ENCODE measurements at regions not wholly inside any gene's neighbourhood (a gene's known extent, or its start where the extent isn't known, plus 50 kb on each side); places are given as distances from the start of the nearest gene placed in this dataset.

- intact Hi-C loops (cut with micrococcal nuclease): no loop called here
- Mint-ChIP-seq H3K4me3 (peak overlapping the region; percentile 5), H3K9me3 (peaks cover 14% of the 10 kb centered on the region), H3K36me3 (ENCODE audit: low read depth) (peaks cover 56% of the 10 kb centered on the region), H3K27ac (no peak overlapping the region), H3K27me3 (no peaks in the 10 kb centered on the region), H3K4me1 (peaks cover 47% of the 10 kb centered on the region)
- no peak for DNase-seq
These were observed 95.1 kb upstream of the DOCK9 start for GRCh38 chr13:99072941-99073340.

- peaks cover 57% of the 10 kb centered on the region for H3K36me3 Mint-ChIP-seq (ENCODE audit: low read depth)
- intact Hi-C loops (cut with micrococcal nuclease): loop anchor here (1.0 kb wide), 1 partner anchor 8 kb away; no protein-coding TSS in a partner anchor
- peaks cover 55% of the 10 kb centered on the region for H3K4me1 Mint-ChIP-seq
- H3K9me3 Mint-ChIP-seq: peaks cover 14% of the 10 kb centered on the region
- H3K27ac Mint-ChIP-seq: no peak overlapping the region
- no peak overlapping the region for H3K4me3 Mint-ChIP-seq
- H3K27me3 Mint-ChIP-seq: no peaks in the 10 kb centered on the region
- DNase-seq: no peak
These were observed 96.8 kb upstream of the DOCK9 start for GRCh38 chr13:99074693-99075092.

GRCh38 chr13:99075268-99076191, 97.7 kb upstream of the DOCK9 start:
- intact Hi-C loops (cut with micrococcal nuclease): loop anchor here (1.0 to 2.0 kb wide), 2 partner anchors 9 to 25 kb away; no protein-coding TSS in a partner anchor
- peaks cover 59% of the 10 kb centered on the region for H3K4me1 Mint-ChIP-seq
- H3K27me3 Mint-ChIP-seq: no peaks in the 10 kb centered on the region
- peak overlapping the region; percentile 75 for H3K4me3 Mint-ChIP-seq
- peak; percentile 82 for DNase-seq
- peak overlapping the region; percentile 95 for H3K27ac Mint-ChIP-seq
- H3K9me3 Mint-ChIP-seq: peaks cover 14% of the 10 kb centered on the region
- peaks cover 61% of the 10 kb centered on the region for H3K36me3 Mint-ChIP-seq (ENCODE audit: low read depth)

- H3K4me1 Mint-ChIP-seq: peaks cover 48% of the 10 kb centered on the region
- peaks cover 44% of the 10 kb centered on the region for H3K36me3 Mint-ChIP-seq (ENCODE audit: low read depth)
- H3K27me3 Mint-ChIP-seq: no peaks in the 10 kb centered on the region
- peaks cover 12% of the 10 kb centered on the region for H3K9me3 Mint-ChIP-seq
- H3K4me3 Mint-ChIP-seq: peak overlapping the region; percentile 31
- H3K27ac Mint-ChIP-seq: peak overlapping the region; percentile 46
- no peak for DNase-seq
- intact Hi-C loops (cut with micrococcal nuclease): no loop called here
These were observed 100.3 kb upstream of the DOCK9 start for GRCh38 chr13:99078017-99078771.

DNA sequence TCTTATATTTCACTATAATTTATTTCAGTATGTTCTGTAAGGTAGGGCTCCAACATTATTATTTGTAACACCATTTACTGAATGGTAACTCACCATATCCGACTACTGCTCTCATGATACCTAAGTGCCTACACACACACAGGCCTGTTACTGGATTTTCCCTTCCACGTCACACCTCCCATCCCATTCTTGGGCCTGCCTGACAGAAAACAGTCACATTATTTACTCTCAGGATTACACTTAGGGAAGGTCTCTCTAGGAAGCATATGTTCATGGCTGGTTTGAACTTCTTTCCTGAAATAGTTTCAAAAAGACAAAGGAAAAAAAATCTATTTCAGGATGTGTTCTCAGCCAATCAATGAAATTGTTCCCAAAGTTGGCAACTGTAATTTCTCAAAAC, 102.3 kb upstream of the DOCK9 start:
- Mint-ChIP-seq H3K27me3 (no peaks in the 10 kb centered on the region), H3K9me3 (no peaks in the 10 kb centered on the region), H3K27ac (no peak overlapping the region), H3K4me3 (no peak overlapping the region), H3K36me3 (ENCODE audit: low read depth) (peaks cover 28% of the 10 kb centered on the region), H3K4me1 (peaks cover 62% of the 10 kb centered on the region)
- intact Hi-C loops (cut with micrococcal nuclease): loop anchor here (10.0 kb wide), 1 partner anchor 505 kb away; the partner anchor contains the start of gene STK24
- DNase-seq: no peak

GRCh38 chr13:99083981-99084380, 106.1 kb upstream of the DOCK9 start:
- Mint-ChIP-seq H3K27me3 (no peaks in the 10 kb centered on the region), H3K27ac (peak overlapping the region; percentile 66)
- intact Hi-C loops (cut with micrococcal nuclease): loop anchor here (1.0 to 10.0 kb wide), 2 partner anchors 8 to 509 kb away; partner anchors contain the start of gene STK24

GRCh38 chr13:99085139-99085807, 107.4 kb upstream of the DOCK9 start:
- peaks cover 41% of the 10 kb centered on the region for H3K4me1 Mint-ChIP-seq
- H3K4me3 Mint-ChIP-seq: peak overlapping the region; percentile 84
- H3K27me3 Mint-ChIP-seq: no peaks in the 10 kb centered on the region
- DNase-seq: peak; percentile 75
- no peaks in the 10 kb centered on the region for H3K9me3 Mint-ChIP-seq
- intact Hi-C loops (cut with micrococcal nuclease): loop anchor here (5.0 to 10.0 kb wide), 3 partner anchors 218 to 510 kb away; partner anchors contain the start of gene STK24
- H3K27ac Mint-ChIP-seq: peak overlapping the region; percentile 80
- H3K36me3 Mint-ChIP-seq (ENCODE audit: low read depth): peaks cover 8% of the 10 kb centered on the region

More at GRCh38 chr13:99083981-99084380, 106.1 kb upstream of the DOCK9 start:
- DNase-seq: peak; percentile 66
- Mint-ChIP-seq H3K4me3 (peak overlapping the region; percentile 84), H3K36me3 (ENCODE audit: low read depth) (peaks cover 12% of the 10 kb centered on the region), H3K4me1 (peaks cover 45% of the 10 kb centered on the region), H3K9me3 (no peaks in the 10 kb centered on the region)

- Mint-ChIP-seq H3K9me3 (no peaks in the 10 kb centered on the region), H3K27ac (peak overlapping the region; percentile 80), H3K27me3 (no peaks in the 10 kb centered on the region), H3K4me1 (peaks cover 38% of the 10 kb centered on the region), H3K4me3 (peak overlapping the region; percentile 84), H3K36me3 (ENCODE audit: low read depth) (peaks cover 5% of the 10 kb centered on the region)
- no peak for DNase-seq
- intact Hi-C loops (cut with micrococcal nuclease): loop anchor here (2.0 to 10.0 kb wide), 9 partner anchors 39 to 511 kb away; partner anchors contain the start of genes GPR18, STK24 and UBAC2
These were observed 108.0 kb upstream of the DOCK9 start for GRCh38 chr13:99085808-99086266.

DNA sequence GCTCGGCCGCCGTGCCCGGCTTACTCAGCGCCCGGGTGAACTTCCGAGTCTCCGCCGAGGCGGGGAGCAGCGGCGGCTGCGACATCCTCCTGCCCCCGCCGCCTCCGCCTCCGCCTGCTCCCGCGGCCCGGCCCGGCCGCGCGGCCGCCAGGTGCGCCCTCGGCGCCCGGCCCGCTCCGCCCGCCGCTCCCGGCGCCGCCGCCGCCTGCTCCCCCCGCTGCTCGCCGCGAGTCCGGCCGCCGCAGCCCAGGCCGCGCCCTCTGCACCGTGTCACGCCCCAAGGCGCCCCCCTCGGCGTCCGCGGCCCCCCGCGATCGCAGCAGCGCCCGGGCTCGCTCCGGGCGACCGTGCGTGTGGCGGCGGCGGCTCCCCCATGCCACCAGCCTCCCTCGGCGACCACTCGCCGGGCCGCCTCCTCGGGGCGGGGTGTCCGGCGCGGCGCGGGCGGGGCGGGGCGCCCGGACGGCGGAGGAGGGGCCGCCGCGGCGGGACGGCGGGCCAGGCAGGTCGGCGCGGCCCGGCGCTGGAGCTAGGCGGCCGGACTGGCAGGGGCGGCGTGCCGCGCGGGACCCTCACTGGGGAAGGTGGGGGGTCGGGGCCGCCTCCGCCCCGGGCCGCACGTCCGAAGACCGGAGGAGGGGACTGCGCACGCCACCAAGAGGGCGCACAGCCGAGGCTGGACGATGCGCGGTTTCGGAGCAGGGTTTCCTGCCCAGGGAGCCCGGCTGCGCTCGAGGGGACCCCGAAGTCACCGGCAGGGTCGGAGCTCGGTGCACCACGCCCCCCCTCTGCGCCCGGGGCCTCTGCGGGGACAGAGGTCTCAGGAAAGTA, 108.6 kb upstream of the DOCK9 start:
- H3K27me3 Mint-ChIP-seq: peaks cover under 1% of the 10 kb centered on the region
- peaks cover 35% of the 10 kb centered on the region for H3K4me1 Mint-ChIP-seq
- peak overlapping the region; percentile 97 for H3K4me3 Mint-ChIP-seq
- peak overlapping the region; percentile 45 for H3K27ac Mint-ChIP-seq
- no peaks in the 10 kb centered on the region for H3K9me3 Mint-ChIP-seq
- H3K36me3 Mint-ChIP-seq (ENCODE audit: low read depth): peaks cover 4% of the 10 kb centered on the region
- intact Hi-C loops (cut with micrococcal nuclease): loop anchor here (1.0 to 10.0 kb wide), 10 partner anchors 38 to 512 kb away; partner anchors contain the start of genes GPR18, STK24 and UBAC2
- peak; percentile 93 for DNase-seq

- Mint-ChIP-seq H3K9me3 (no peaks in the 10 kb centered on the region), H3K36me3 (ENCODE audit: low read depth) (peaks cover 4% of the 10 kb centered on the region), H3K27ac (peak overlapping the region; percentile 99), H3K27me3 (peaks cover 1% of the 10 kb centered on the region), H3K4me1 (peaks cover 35% of the 10 kb centered on the region), H3K4me3 (peak overlapping the region; percentile 97)
- peak; percentile 98 for DNase-seq
- intact Hi-C loops (cut with micrococcal nuclease): loop anchor here (1.0 to 10.0 kb wide), 10 partner anchors 37 to 513 kb away; partner anchors contain the start of genes GPR18, STK24 and UBAC2
These were observed 109.5 kb upstream of the DOCK9 start for GRCh38 chr13:99087098-99087953.

DNA sequence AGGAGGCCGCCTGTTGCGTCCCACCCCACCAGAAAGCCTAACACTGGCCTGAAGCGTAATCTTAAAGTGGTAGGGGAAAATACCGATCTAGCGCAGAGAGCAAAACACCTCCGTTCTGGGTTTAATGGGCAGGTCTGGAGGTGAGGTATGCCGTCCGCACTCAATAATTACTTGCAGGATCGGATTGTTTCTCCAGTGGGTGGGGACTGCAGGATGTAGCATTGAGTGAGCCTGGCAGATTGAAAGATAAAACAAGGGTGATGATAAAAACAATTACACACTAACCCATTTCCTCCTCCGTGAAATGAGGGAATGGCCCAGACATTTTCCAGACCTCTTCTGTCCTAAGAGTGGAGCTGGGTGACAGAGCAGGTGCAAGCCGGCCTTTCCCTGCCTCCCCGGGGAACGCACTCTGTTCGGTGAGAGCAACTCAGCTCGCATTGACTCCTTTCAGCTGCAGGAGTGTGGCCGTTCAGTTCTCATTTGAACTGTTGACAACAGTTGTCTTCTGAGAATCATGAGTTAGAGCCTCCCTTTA, 110.2 kb upstream of the DOCK9 start:
- peak; percentile 83 for DNase-seq
- H3K9me3 Mint-ChIP-seq: no peaks in the 10 kb centered on the region
- peaks cover 35% of the 10 kb centered on the region for H3K4me1 Mint-ChIP-seq
- H3K27me3 Mint-ChIP-seq: peaks cover 1% of the 10 kb centered on the region
- H3K36me3 Mint-ChIP-seq (ENCODE audit: low read depth): peaks cover 4% of the 10 kb centered on the region
- intact Hi-C loops (cut with micrococcal nuclease): loop anchor here (1.0 to 10.0 kb wide), 10 partner anchors 37 to 513 kb away; partner anchors contain the start of genes GPR18, STK24 and UBAC2
- peak overlapping the region; percentile 97 for H3K4me3 Mint-ChIP-seq
- peak overlapping the region; percentile 99 for H3K27ac Mint-ChIP-seq
